HCT116 (cell line): ENCODE measurements at regions not wholly inside any gene's neighbourhood (a gene's known extent, or its start where the extent isn't known, plus 50 kb on each side); places are given as distances from the start of the nearest gene placed in this dataset.

Experiments used
- ATAC-seq: fragments of 200-7000 bp; cut with Tn5 transposase; 2 replicates; pipeline ENCODE4 v1.9.1; 2020; ENCODE audit warnings: mild to moderate bottlenecking, moderate library complexity
- BruUV-seq: library from RNA; stranded (reverse); fragments of 400-500 nt; replicated peaks from 2 replicates; lab custom pipeline; 2021; lab: Mats Ljungman, UMichigan
- CTCF ChIA-PET: fragments of 300-600 bp; sonication (Branson Sonifier 250); formaldehyde crosslinking; loops from one replicate; lab custom pipeline; 2021; ENCODE audit warnings: antibody characterized with exemption; lab: Charles Lee
- POLR2A ChIA-PET: fragments of 300-600, 350-600 bp; sonication (Branson Sonifier 250); formaldehyde crosslinking; loops from one replicate; lab custom pipeline; 2021; ENCODE audit warnings: antibody characterized with exemption; lab: Charles Lee
- RAD21 ChIA-PET, 2 experiments: fragments of 300-600 bp; sonication (Branson Sonifier 250); formaldehyde crosslinking; loops; one replicate each; lab custom pipeline; 2023; ENCODE audit warnings: low total read pairs in 2 of 2; ENCODE audit not compliant: uncharacterized antibody in 2 of 2, unreplicated experiment in 2 of 2, low non-redundant PET in 1 of 2; lab: Charles Lee
- DNase-seq: peaks from one replicate; pipeline ENCODE4 v3.0.0-alpha.2; 2010; ENCODE audit warnings: low read depth, low spot score
- H2AFZ ChIP-seq: fragments of 200-600 bp; shearing (Covaris generic), sonication (generic); 2 replicates; pipeline ENCODE4 v1.6.1; 2017; ENCODE audit warnings: low read depth, mixed run types, mixed read lengths, antibody characterized with exemption, low read length; ENCODE audit not compliant: poor library complexity, severe bottlenecking
- H3K27ac ChIP-seq: 2 replicates; pipeline ENCODE4 v1.5.1; 2012; ENCODE audit warnings: low read depth, low read length
- H3K27me3 ChIP-seq: fragments of 200-600 bp; sonication (generic); 2 replicates; pipeline ENCODE4 v1.6.1; 2016; ENCODE audit warnings: mixed run types, low read length, mixed read lengths; ENCODE audit not compliant: insufficient read depth
- H3K36me3 ChIP-seq, 2 experiments: fragments of 200-500 bp in 1 of 2; fragments of 200-600 bp in 1 of 2; sonication (Bioruptor generic) in 1 of 2; sonication (generic) in 1 of 2; 2 replicates each; pipeline versions ENCODE4 v1.5.1 to v1.6.1; 2014 to 2016; ENCODE audit warnings: low read length in 2 of 2, inconsistent platforms in 1 of 2, mixed read lengths in 1 of 2, mixed run types in 1 of 2; ENCODE audit not compliant: insufficient read depth in 2 of 2, control insufficient read depth in 1 of 2
- H3K4me1 ChIP-seq, 2 experiments: fragments of 200-600 bp in 1 of 2; sonication (generic) in 1 of 2; 2 replicates each; pipeline versions ENCODE4 v1.5.1 to v1.6.1; 2012 to 2017; ENCODE audit warnings: low read length in 2 of 2, inconsistent platforms in 1 of 2, mild to moderate bottlenecking in 1 of 2, mixed read lengths in 1 of 2, mixed run types in 1 of 2, moderate library complexity in 1 of 2; ENCODE audit not compliant: insufficient read depth in 2 of 2, control insufficient read depth in 1 of 2
- H3K4me2 ChIP-seq: fragments of 200-600 bp; sonication (generic); 2 replicates; pipeline ENCODE4 v1.6.1; 2017; ENCODE audit warnings: mixed run types, low read length, mixed read lengths
- H3K4me3 ChIP-seq, 2 experiments: fragments of 200-600 bp in 1 of 2; sonication (generic) in 1 of 2; replicated peaks in 1 of 2; 2 replicates each; pipeline ENCODE4 v1.5.1; 2011 to 2016; ENCODE audit warnings: low read length in 2 of 2, control low read depth in 1 of 2, low read depth in 1 of 2, mild to moderate bottlenecking in 1 of 2, mixed read lengths in 1 of 2, mixed run types in 1 of 2
- H3K79me2 ChIP-seq: fragments of 200-600 bp; sonication (generic); 2 replicates; pipeline ENCODE4 v1.6.1; 2017; ENCODE audit warnings: mild to moderate bottlenecking, mixed run types, low read length, moderate library complexity, mixed read lengths; ENCODE audit not compliant: insufficient read depth
- H3K9ac ChIP-seq: fragments of 200-600 bp; sonication (generic); 2 replicates; pipeline ENCODE4 v1.6.1; 2016; ENCODE audit warnings: low read length, mixed read lengths
- H3K9me2 ChIP-seq: fragments of 200-600 bp; sonication (generic), shearing (Covaris generic); 2 replicates; pipeline ENCODE4 v1.6.1; 2017; ENCODE audit warnings: mixed run types, mild to moderate bottlenecking, moderate library complexity; ENCODE audit not compliant: insufficient read depth
- H3K9me3 ChIP-seq, 2 experiments: fragments of 200-500 bp in 1 of 2; fragments of 200-600 bp in 1 of 2; sonication (Bioruptor generic) in 1 of 2; sonication (generic) in 1 of 2; 2 replicates each; pipeline ENCODE4 v1.6.1; 2014 to 2017; ENCODE audit warnings: low read length in 2 of 2, mixed read lengths in 2 of 2, inconsistent platforms in 1 of 2, low read depth in 1 of 2, mild to moderate bottlenecking in 1 of 2, mixed run types in 1 of 2, moderate library complexity in 1 of 2; ENCODE audit not compliant: control insufficient read depth in 1 of 2, insufficient read depth in 1 of 2
- H4K20me1 ChIP-seq: fragments of 200-600 bp; sonication (generic), shearing (Covaris generic); 2 replicates; pipeline ENCODE4 v1.6.1; 2017; ENCODE audit warnings: mixed run types, mild to moderate bottlenecking, moderate library complexity; ENCODE audit not compliant: insufficient read depth
- CBX3 ChIP-seq: IDR thresholded peaks from 2 replicates; pipeline ENCODE4 v1.6.1; 2012; ENCODE audit warnings: low read depth
- CEBPB ChIP-seq: IDR thresholded peaks from 2 replicates; pipeline ENCODE4 v1.6.1; 2012; ENCODE audit warnings: low read depth
- EGR1 ChIP-seq: IDR thresholded peaks from 2 replicates; pipeline ENCODE4 v1.6.1; 2012; ENCODE audit warnings: low read depth
- ELF1 ChIP-seq: IDR thresholded peaks from 2 replicates; pipeline ENCODE4 v1.6.1; 2012; ENCODE audit warnings: low read depth, borderline replicate concordance
- EZH2 ChIP-seq: fragments of 200-600 bp; sonication (generic); IDR thresholded peaks from 2 replicates; pipeline ENCODE4 v1.6.1; 2017; ENCODE audit warnings: antibody characterized with exemption, mixed run types
- EZH2phosphoT487 ChIP-seq: fragments of 200-600 bp; IDR thresholded peaks from 2 replicates; pipeline ENCODE4 v1.6.1; 2018; ENCODE audit warnings: antibody characterized with exemption, borderline replicate concordance
- FOSL1 ChIP-seq: IDR thresholded peaks from 2 replicates; pipeline ENCODE4 v1.6.1; 2012; ENCODE audit warnings: low read depth
- JUND ChIP-seq: IDR thresholded peaks from 2 replicates; pipeline ENCODE4 v1.6.1; 2012
- RAD21 ChIP-seq: IDR thresholded peaks from 2 replicates; pipeline ENCODE4 v1.6.1; 2012; ENCODE audit warnings: low read depth, mild to moderate bottlenecking
- SIN3A ChIP-seq: IDR thresholded peaks from 2 replicates; pipeline ENCODE4 v1.6.1; 2012; ENCODE audit warnings: low read depth
- TCF7L2 ChIP-seq: IDR thresholded peaks from 2 replicates; pipeline ENCODE4 v1.7.0; 2011; ENCODE audit warnings: borderline replicate concordance, inconsistent platforms; ENCODE audit not compliant: insufficient read depth, insufficient read length; ENCODE audit errors: extremely low read depth
- YY1 ChIP-seq: IDR thresholded peaks from 2 replicates; pipeline ENCODE4 v1.6.1; 2011; ENCODE audit warnings: low read length, low read depth, moderate library complexity, mild to moderate bottlenecking; ENCODE audit not compliant: insufficient replicate concordance; ENCODE audit errors: extremely low read depth
- ZFX ChIP-seq: fragments of 450-650 bp; IDR thresholded peaks from 2 replicates; pipeline ENCODE4 v1.6.1; 2017
- intact Hi-C: fragments of 100-400 bp; cut with micrococcal nuclease; formaldehyde crosslinking; loops from 2 replicates; pipeline ENCODE4 v1.10.0; 2022
- TF ChIP-seq, protein P1 (sequence below): IDR thresholded peaks from 2 replicates; pipeline ENCODE4 v1.6.1; 2012
- TF ChIP-seq, protein P2 (sequence below): IDR thresholded peaks from 2 replicates; pipeline ENCODE4 v1.6.1; 2012
- TF ChIP-seq, protein P3 (sequence below): IDR thresholded peaks from 2 replicates; pipeline ENCODE4 v1.6.1; 2011; ENCODE audit warnings: mild to moderate bottlenecking, low read length, moderate library complexity; ENCODE audit not compliant: insufficient replicate concordance; ENCODE audit errors: extremely low read depth
- TF ChIP-seq, protein P4 (sequence below), 3 experiments: fragments of 200-600 bp in 1 of 3; sonication (generic) in 1 of 3; IDR thresholded peaks in 2 of 3; conservative IDR thresholded peaks in 1 of 3; 2 replicates each; pipeline ENCODE4 v1.5.1; 2012 to 2017; ENCODE audit warnings: low read depth in 2 of 3, low read length in 2 of 3, antibody characterized with exemption in 1 of 3, borderline replicate concordance in 1 of 3, control low read depth in 1 of 3, mild to moderate bottlenecking in 1 of 3, mixed read lengths in 1 of 3, mixed run types in 1 of 3, moderate library complexity in 1 of 3; ENCODE audit not compliant: insufficient read depth in 1 of 3

DNA sequence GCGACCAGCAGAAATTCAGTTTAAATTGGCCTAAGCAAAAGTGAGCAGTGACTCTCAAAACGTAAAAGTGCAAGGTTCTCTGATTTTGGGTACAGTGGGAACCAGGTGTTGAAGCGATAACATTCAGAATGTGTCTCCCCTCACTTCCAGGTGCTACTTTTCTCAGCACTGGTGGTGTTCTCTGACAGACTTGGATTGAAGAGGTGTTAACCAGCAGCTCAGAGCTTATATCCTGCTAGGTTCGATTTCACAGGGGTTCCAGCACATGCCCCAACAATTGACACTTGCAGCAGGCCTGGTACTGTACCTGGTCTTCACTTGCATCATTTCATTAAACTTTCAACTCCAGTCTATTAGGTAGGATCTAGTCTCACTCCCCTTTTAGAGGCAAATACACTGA is 680.2 kb downstream of the VRK1 start:
- H4K20me1 ChIP-seq, result no peaks in the 10 kb centered on the region
- RAD21 ChIA-PET, result no interaction called here
- no peaks in the 10 kb centered on the region for H3K79me2 ChIP-seq
- peaks cover 50% of the 10 kb centered on the region for H3K27me3 ChIP-seq
- H3K4me3 ChIP-seq, result no peak overlapping the region
- H2AFZ ChIP-seq, result no peak overlapping the region
- H3K9me2 ChIP-seq, result no peaks in the 10 kb centered on the region
- BruUV-seq, result no TSS peak
- H3K4me1 ChIP-seq, result no peaks in the 10 kb centered on the region
- intact Hi-C loops, result no loop called here
- ATAC-seq (no peak), DNase-seq (no peak)
- POLR2A ChIA-PET, result no interaction called here
- H3K9ac ChIP-seq, result no peak overlapping the region
- TF ChIP-seq ELF1 (no peak), RAD21 (no peak)
- TF ChIP-seq, protein P1, sequence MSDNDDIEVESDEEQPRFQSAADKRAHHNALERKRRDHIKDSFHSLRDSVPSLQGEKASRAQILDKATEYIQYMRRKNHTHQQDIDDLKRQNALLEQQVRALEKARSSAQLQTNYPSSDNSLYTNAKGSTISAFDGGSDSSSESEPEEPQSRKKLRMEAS, result no peak
- CTCF ChIA-PET, result no interaction called here
- no peaks in the 10 kb centered on the region for H3K36me3 ChIP-seq
- no peaks in the 10 kb centered on the region for H3K9me3 ChIP-seq
- no peak overlapping the region for H3K27ac ChIP-seq
- no peak overlapping the region for H3K4me2 ChIP-seq

DNA sequence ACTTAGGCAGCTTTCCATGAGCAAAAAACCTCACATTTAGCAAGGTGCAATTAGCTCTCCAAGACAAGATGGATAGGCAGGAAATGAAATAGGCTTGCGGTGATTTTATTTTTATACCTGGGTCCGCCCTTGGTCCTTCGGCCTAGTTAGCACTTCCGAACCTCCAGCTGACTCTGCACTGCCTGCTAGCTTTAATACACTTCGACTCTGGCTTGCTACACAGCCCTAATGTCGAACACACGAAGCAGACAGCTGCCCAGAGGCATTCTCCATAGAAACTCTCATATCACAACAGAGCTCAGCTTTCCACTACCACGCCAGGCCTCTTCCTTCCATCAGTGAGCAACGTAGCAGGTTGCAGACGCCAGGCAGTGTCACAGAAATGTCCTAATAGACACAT is 688.0 kb downstream of the VRK1 start:
- Histone ChIP-seq H4K20me1 (no peaks in the 10 kb centered on the region), H3K36me3 (no peaks in the 10 kb centered on the region), H3K9ac (no peak overlapping the region), H3K4me3 (no peak overlapping the region)
- POLR2A ChIA-PET, result no interaction called here
- intact Hi-C loops, result no loop called here
- TF ChIP-seq FOSL1 (no peak), SIN3A (no peak), TCF7L2 (no peak), ELF1 (no peak), JUND (no peak), EZH2phosphoT487 (no peak), YY1 (no peak), CEBPB (no peak), CBX3 (no peak), EGR1 (no peak), ZFX (no peak), EZH2 (no peak), RAD21 (no peak)
- TF ChIP-seq, protein P2, sequence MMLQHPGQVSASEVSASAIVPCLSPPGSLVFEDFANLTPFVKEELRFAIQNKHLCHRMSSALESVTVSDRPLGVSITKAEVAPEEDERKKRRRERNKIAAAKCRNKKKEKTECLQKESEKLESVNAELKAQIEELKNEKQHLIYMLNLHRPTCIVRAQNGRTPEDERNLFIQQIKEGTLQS, result no peak
- TF ChIP-seq, protein P3, sequence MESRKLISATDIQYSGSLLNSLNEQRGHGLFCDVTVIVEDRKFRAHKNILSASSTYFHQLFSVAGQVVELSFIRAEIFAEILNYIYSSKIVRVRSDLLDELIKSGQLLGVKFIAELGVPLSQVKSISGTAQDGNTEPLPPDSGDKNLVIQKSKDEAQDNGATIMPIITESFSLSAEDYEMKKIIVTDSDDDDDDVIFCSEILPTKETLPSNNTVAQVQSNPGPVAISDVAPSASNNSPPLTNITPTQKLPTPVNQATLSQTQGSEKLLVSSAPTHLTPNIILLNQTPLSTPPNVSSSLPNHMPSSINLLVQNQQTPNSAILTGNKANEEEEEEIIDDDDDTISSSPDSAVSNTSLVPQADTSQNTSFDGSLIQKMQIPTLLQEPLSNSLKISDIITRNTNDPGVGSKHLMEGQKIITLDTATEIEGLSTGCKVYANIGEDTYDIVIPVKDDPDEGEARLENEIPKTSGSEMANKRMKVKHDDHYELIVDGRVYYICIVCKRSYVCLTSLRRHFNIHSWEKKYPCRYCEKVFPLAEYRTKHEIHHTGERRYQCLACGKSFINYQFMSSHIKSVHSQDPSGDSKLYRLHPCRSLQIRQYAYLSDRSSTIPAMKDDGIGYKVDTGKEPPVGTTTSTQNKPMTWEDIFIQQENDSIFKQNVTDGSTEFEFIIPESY, result no peak
- TF ChIP-seq, protein P4, sequence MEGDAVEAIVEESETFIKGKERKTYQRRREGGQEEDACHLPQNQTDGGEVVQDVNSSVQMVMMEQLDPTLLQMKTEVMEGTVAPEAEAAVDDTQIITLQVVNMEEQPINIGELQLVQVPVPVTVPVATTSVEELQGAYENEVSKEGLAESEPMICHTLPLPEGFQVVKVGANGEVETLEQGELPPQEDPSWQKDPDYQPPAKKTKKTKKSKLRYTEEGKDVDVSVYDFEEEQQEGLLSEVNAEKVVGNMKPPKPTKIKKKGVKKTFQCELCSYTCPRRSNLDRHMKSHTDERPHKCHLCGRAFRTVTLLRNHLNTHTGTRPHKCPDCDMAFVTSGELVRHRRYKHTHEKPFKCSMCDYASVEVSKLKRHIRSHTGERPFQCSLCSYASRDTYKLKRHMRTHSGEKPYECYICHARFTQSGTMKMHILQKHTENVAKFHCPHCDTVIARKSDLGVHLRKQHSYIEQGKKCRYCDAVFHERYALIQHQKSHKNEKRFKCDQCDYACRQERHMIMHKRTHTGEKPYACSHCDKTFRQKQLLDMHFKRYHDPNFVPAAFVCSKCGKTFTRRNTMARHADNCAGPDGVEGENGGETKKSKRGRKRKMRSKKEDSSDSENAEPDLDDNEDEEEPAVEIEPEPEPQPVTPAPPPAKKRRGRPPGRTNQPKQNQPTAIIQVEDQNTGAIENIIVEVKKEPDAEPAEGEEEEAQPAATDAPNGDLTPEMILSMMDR (IDR thresholded peaks at IDR 0.05 in 2 of 3, conservative IDR thresholded peaks at IDR 0.05 in 1 of 3; ENCODE audit: borderline replicate concordance in 1 of 3, insufficient read depth in 1 of 3, low read depth in 2 of 3, low read length in 2 of 3), result no peak
- TF ChIP-seq, protein P1, result no peak
- TF ChIP-seq, all 23 proteins: peak for 0
- CTCF ChIA-PET, result no interaction called here
- DNase-seq, result no peak
- RAD21 ChIA-PET, result no interaction called here
- H3K79me2 ChIP-seq, result no peaks in the 10 kb centered on the region
- no peaks in the 10 kb centered on the region for H3K9me3 ChIP-seq
- no peaks in the 10 kb centered on the region for H3K9me2 ChIP-seq
- H3K4me2 ChIP-seq, result no peak overlapping the region
- no peaks in the 10 kb centered on the region for H3K4me1 ChIP-seq
- no peak overlapping the region for H3K27ac ChIP-seq
- ATAC-seq, result no peak
- peaks cover 11% of the 10 kb centered on the region for H3K27me3 ChIP-seq
- no TSS peak for BruUV-seq
- H2AFZ ChIP-seq, result no peak overlapping the region
